ENCODE measurements at regions not wholly inside any gene's neighbourhood (a gene's known extent, or its start where the extent isn't known, plus 50 kb on each side); places are given as distances from the start of the nearest gene placed in this dataset.
"Not testable (repeated sequence)": the region's sequence is repeated elsewhere in the genome, so short reads cannot be mapped to it uniquely, and the experiment has no call there.

- no peak overlapping the region for H3K4me3 Mint-ChIP-seq
- no peaks in the 10 kb centered on the region for H3K9me3 Mint-ChIP-seq
- H3K4me1 Mint-ChIP-seq (ENCODE audit: low read depth): no peaks in the 10 kb centered on the region
- no peak overlapping the region for H3K27ac Mint-ChIP-seq
- no peaks in the 10 kb centered on the region for H3K36me3 Mint-ChIP-seq (ENCODE audit: low read depth)
- intact Hi-C loops (cut with micrococcal nuclease): no loop called here
- no peak for DNase-seq
- CTCF ChIA-PET: no interaction called here
- H3K27me3 Mint-ChIP-seq (ENCODE audit: low read depth): no peaks in the 10 kb centered on the region
These were observed 293.9 kb upstream of the PROX1 start for GRCh38 chr1:213693864-213694263.

DNA sequence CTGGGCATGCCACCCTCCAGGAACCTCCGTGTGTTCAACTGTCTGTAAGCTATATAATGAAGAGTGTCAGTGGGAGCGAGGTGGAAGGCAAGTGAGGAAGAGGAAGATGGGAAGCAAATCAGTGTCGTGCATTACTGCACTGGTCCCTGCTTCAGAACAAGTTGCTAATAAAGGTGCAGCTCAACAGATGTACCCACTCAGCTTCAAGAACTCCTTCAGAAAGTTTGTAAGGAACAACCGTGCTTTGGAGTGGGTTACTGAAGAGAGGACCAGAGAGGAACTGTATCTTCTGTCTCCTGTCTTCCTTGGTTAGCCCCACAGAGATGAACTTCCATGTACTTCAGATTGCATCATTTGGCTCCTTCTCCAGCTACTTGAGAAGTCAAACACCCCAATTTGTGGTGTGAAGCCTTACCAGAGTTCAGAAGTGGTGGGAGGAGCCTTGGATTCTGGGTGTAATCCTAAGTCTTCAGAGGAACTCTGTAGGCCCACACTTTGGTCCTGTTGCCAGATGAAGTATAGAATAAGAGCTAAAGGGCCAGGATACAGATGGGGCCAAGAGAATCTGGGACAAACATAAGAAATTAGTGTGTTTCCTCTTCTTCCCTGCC lies 290.5 kb upstream of the PROX1 start:
- intact Hi-C loops (cut with micrococcal nuclease): no loop called here
- H3K4me3 Mint-ChIP-seq: no peak overlapping the region
- no peaks in the 10 kb centered on the region for H3K27me3 Mint-ChIP-seq (ENCODE audit: low read depth)
- no peaks in the 10 kb centered on the region for H3K36me3 Mint-ChIP-seq (ENCODE audit: low read depth)
- CTCF ChIA-PET: no interaction called here
- no peaks in the 10 kb centered on the region for H3K9me3 Mint-ChIP-seq
- H3K4me1 Mint-ChIP-seq (ENCODE audit: low read depth): no peaks in the 10 kb centered on the region
- no peak overlapping the region for H3K27ac Mint-ChIP-seq
- no peak for DNase-seq

- H3K4me3 Mint-ChIP-seq: no peak overlapping the region
- H3K36me3 Mint-ChIP-seq (ENCODE audit: low read depth): peaks cover 2% of the 10 kb centered on the region
- no peak overlapping the region for H3K27ac Mint-ChIP-seq
- CTCF ChIA-PET: no interaction called here
- intact Hi-C loops (cut with micrococcal nuclease): no loop called here
- DNase-seq: no peak
- no peaks in the 10 kb centered on the region for H3K4me1 Mint-ChIP-seq (ENCODE audit: low read depth)
- no peaks in the 10 kb centered on the region for H3K27me3 Mint-ChIP-seq (ENCODE audit: low read depth)
- H3K9me3 Mint-ChIP-seq: peaks cover 4% of the 10 kb centered on the region
These were observed 289.6 kb upstream of the PROX1 start for GRCh38 chr1:213698092-213698702.

DNA sequence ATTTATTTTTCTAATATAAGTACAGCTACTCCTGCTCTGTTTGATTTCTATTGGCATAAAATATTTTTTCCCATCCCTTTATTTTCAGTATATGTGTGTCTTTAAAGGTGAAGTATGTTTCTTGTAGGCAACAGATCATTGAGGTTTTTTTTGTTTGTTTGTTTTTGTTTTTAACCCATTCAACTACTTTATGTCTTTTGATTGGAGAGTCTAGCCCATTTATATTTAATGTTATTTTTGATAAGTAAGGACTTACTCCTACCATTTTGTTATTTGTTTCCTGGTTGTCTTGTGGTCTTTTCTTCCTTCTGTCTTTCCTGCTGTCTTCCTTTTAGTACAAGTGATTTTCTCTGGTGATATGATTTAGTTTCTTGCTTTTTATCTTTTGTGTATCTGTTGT lies 285.1 kb upstream of the PROX1 start:
- no peak for DNase-seq
- intact Hi-C loops (cut with micrococcal nuclease): no loop called here
- Mint-ChIP-seq H3K4me3 (no peak overlapping the region), H3K36me3 (ENCODE audit: low read depth) (peaks cover 4% of the 10 kb centered on the region), H3K27me3 (ENCODE audit: low read depth) (no peaks in the 10 kb centered on the region), H3K27ac (no peak overlapping the region), H3K4me1 (ENCODE audit: low read depth) (no peaks in the 10 kb centered on the region), H3K9me3 (peaks cover 9% of the 10 kb centered on the region)
- CTCF ChIA-PET: no interaction called here

- CTCF ChIA-PET: no interaction called here
- no peak for DNase-seq
- H3K27me3 Mint-ChIP-seq (ENCODE audit: low read depth): no peaks in the 10 kb centered on the region
- H3K4me1 Mint-ChIP-seq (ENCODE audit: low read depth): no peaks in the 10 kb centered on the region
- no peak overlapping the region for H3K4me3 Mint-ChIP-seq
- H3K27ac Mint-ChIP-seq: no peak overlapping the region
- intact Hi-C loops (cut with micrococcal nuclease): no loop called here
- H3K36me3 Mint-ChIP-seq (ENCODE audit: low read depth): peaks cover 4% of the 10 kb centered on the region
- H3K9me3 Mint-ChIP-seq: peaks cover 30% of the 10 kb centered on the region
These were observed 282.8 kb upstream of the PROX1 start for GRCh38 chr1:213704941-213705340.

DNA sequence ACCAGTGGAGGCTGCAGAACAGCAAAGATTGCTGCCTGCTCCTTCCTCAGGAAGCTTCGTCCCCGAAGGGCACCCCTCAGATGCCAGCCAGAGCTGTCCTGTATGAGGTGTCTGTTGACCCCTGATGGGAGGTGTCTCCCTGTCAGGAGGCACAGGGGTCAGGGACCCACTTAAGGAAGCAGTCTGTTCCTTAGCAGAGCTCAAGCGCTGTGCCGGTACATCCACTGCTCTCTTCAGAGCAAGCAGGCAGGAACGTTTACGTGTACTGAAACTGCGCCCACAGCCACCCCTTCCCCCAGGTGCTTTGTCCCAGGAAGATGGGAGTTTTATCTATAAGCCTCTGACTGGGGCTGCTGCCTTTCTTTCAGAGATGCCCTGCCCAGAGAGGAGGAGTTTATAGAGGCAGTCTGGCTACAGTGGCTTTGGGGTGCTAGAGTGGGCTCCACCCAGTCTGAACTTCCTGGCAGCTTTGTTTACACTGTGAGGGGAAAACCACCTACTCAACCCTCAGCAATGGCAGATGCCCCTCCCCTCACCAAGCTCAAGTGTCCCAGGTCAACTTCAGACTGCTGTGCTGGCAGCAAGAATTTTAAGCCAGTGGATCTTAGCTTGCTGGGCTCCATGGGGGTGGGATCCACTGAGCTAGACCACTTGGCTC lies 275.8 kb upstream of the PROX1 start:
- CTCF ChIA-PET; intact Hi-C loops (cut with micrococcal nuclease); H3K27me3 Mint-ChIP-seq (ENCODE audit: low read depth); H3K36me3 Mint-ChIP-seq (ENCODE audit: low read depth); H3K27ac Mint-ChIP-seq; H3K4me3 Mint-ChIP-seq: not testable (repeated sequence)
- DNase-seq: peak; percentile 34
- H3K4me1 Mint-ChIP-seq (ENCODE audit: low read depth): peaks cover 15% of the 10 kb centered on the region
- peaks cover 33% of the 10 kb centered on the region for H3K9me3 Mint-ChIP-seq

DNA sequence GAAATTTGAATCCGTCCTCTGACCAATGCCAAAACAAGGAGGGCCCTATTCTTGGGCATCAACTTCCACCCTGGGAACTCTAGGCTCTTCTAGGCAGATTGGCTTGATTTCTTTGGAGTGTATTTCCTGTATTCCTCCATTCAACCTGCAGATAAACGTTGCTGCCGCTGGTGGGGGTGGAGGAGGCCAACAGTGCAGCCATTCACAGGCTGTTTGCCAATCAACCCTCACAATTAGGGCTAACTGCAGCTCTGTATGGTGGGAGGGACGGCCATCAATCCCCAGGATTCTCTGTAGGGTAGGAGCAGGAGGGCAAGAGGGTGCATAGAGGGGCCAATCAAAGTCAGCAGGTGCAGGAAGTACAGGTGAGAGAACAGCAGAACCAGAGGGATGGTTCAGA lies 273.1 kb upstream of the PROX1 start:
- no peak overlapping the region for H3K4me3 Mint-ChIP-seq
- intact Hi-C loops (cut with micrococcal nuclease): no loop called here
- DNase-seq: no peak

DNA sequence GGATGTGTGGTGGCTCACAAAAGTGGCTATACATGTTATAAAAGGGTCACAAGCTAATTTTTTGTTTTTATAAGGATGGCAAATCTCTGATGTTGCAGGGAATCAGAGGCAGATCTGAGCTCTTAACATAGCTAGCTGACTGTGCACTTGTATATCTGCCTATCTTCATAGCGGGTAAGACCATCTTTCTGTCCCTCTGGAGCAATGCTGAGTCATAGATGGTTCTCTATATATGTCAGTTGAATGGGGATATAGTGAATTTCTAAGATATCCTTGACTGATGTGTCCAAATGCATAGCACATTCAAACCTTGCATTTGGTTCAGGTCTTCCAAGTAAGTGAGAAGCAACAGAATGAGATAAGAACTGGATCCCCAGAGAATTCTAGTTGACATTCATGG lies 272.6 kb upstream of the PROX1 start:
- peaks cover 4% of the 10 kb centered on the region for H3K36me3 Mint-ChIP-seq (ENCODE audit: low read depth)
- H3K27ac Mint-ChIP-seq: no peak overlapping the region
- CTCF ChIA-PET: no interaction called here
- no peaks in the 10 kb centered on the region for H3K27me3 Mint-ChIP-seq (ENCODE audit: low read depth)
- H3K4me1 Mint-ChIP-seq (ENCODE audit: low read depth): peaks cover 15% of the 10 kb centered on the region
- peaks cover 9% of the 10 kb centered on the region for H3K9me3 Mint-ChIP-seq
- H3K4me3 Mint-ChIP-seq: no peak overlapping the region
- no peak for DNase-seq
- intact Hi-C loops (cut with micrococcal nuclease): no loop called here

More for the DNA sequence above, 273.1 kb upstream of the PROX1 start:
- H3K36me3 Mint-ChIP-seq (ENCODE audit: low read depth): peaks cover 5% of the 10 kb centered on the region
- H3K27me3 Mint-ChIP-seq (ENCODE audit: low read depth): no peaks in the 10 kb centered on the region
- H3K27ac Mint-ChIP-seq: no peak overlapping the region
- peaks cover 14% of the 10 kb centered on the region for H3K9me3 Mint-ChIP-seq
- CTCF ChIA-PET: no interaction called here
- H3K4me1 Mint-ChIP-seq (ENCODE audit: low read depth): peaks cover 15% of the 10 kb centered on the region

DNA sequence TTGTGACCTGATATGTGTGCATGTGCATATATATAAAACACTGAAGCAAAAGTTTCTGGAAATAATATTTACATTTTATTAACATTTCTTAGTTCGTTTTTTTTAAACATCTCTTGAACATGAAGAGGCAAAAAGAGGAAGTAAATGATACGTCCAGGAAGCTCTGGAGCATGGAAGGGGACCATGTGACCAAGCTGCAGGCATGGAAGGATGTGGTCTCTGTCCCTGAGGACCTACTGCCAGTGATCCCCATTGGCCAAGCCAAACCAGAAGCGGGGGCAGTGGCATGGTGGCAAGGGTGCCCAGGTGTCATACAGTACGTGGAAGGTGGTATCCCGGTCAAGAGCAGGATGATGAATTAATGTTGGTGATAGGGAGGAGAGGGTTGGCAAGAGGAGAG lies 268.3 kb upstream of the PROX1 start:
- Mint-ChIP-seq H3K27me3 (ENCODE audit: low read depth) (no peaks in the 10 kb centered on the region), H3K27ac (no peak overlapping the region), H3K4me3 (no peak overlapping the region), H3K36me3 (ENCODE audit: low read depth) (no peaks in the 10 kb centered on the region), H3K4me1 (ENCODE audit: low read depth) (no peaks in the 10 kb centered on the region), H3K9me3 (peaks cover 9% of the 10 kb centered on the region)
- no peak for DNase-seq
- CTCF ChIA-PET: no interaction called here
- intact Hi-C loops (cut with micrococcal nuclease): no loop called here

- Mint-ChIP-seq H3K27ac (no peak overlapping the region), H3K27me3 (ENCODE audit: low read depth) (no peaks in the 10 kb centered on the region), H3K36me3 (ENCODE audit: low read depth) (no peaks in the 10 kb centered on the region), H3K4me3 (no peak overlapping the region), H3K4me1 (ENCODE audit: low read depth) (no peaks in the 10 kb centered on the region), H3K9me3 (peaks cover 9% of the 10 kb centered on the region)
- intact Hi-C loops (cut with micrococcal nuclease): no loop called here
- no peak for DNase-seq
- CTCF ChIA-PET: no interaction called here
These were observed 267.7 kb upstream of the PROX1 start for GRCh38 chr1:213720032-213720431.

GRCh38 chr1:213723187-213723586 lies 264.6 kb upstream of the PROX1 start:
- H3K36me3 Mint-ChIP-seq (ENCODE audit: low read depth): no peaks in the 10 kb centered on the region
- H3K4me3 Mint-ChIP-seq: no peak overlapping the region
- peaks cover 4% of the 10 kb centered on the region for H3K4me1 Mint-ChIP-seq (ENCODE audit: low read depth)
- H3K27ac Mint-ChIP-seq: no peak overlapping the region
- DNase-seq: no peak
- no peaks in the 10 kb centered on the region for H3K27me3 Mint-ChIP-seq (ENCODE audit: low read depth)
- intact Hi-C loops (cut with micrococcal nuclease): no loop called here
- CTCF ChIA-PET: no interaction called here
- peaks cover 9% of the 10 kb centered on the region for H3K9me3 Mint-ChIP-seq

DNA sequence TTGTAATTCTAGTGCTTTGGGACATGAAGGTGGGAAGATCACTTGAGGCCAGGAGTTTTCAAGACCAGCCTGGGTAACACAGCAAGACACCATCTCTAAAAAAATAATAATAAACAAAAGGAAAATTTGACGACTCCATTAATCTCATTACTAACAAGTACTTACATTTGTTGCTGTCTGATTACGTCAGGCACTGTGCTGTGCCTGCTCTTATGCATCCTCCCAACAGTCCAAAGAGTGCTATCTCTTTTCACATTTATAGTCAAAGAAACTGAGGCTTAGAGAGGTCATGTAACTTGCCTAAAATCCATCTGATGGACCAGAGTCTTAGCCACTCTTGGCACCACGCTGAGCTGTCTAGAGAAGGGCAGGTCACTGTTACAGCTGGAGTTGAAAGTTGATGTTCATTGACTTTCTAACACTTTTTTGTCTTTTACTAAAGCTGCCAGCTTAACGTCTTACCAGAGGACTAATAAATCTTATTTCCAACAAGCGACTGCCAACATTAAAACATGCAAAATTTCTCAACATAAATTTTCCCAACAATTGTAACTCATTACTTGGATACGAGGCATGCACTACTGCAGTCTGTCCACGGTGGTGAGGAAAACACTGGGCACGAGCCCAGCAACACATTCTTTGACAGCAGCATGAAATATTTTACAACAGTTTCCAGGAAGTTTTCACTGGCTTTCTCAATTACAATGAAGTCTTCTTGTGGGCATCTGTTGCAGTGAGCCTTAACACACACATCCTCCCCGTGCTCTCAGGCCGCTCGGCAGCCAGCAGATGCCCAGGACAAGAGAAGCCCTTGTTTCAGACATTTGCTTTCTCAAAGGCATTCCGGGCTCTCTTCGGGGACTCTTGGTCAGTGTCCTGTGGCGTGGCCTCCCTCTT lies 262.9 kb upstream of the PROX1 start:
- Mint-ChIP-seq H3K36me3 (ENCODE audit: low read depth) (no peaks in the 10 kb centered on the region), H3K4me3 (no peak overlapping the region), H3K27me3 (ENCODE audit: low read depth) (no peaks in the 10 kb centered on the region), H3K9me3 (peaks cover 11% of the 10 kb centered on the region), H3K27ac (no peak overlapping the region), H3K4me1 (ENCODE audit: low read depth) (peaks cover 4% of the 10 kb centered on the region)
- intact Hi-C loops (cut with micrococcal nuclease): no loop called here
- CTCF ChIA-PET: no interaction called here
- DNase-seq: no peak
